NCI-H2227 (cell line): ENCODE measurements at regions not wholly inside any gene's neighbourhood (a gene's known extent, or its start where the extent isn't known, plus 50 kb on each side); places are given as distances from the start of the nearest gene placed in this dataset.

Experiments
- DNase-seq: peaks from one replicate; lab custom pipeline; 2025; ENCODE audit not compliant: unreplicated experiment; lab: John Stamatoyannopoulos, UW

GRCh38 chr4:33349376-33349775, 2629.2 kb downstream of the PCDH7 start:
- DNase-seq, result no peak

- DNase-seq, result no peak
These were observed 2637.0 kb downstream of the PCDH7 start for GRCh38 chr4:33357121-33357520.

GRCh38 chr4:33369446-33369845, 2649.3 kb downstream of the PCDH7 start:
- no peak for DNase-seq

GRCh38 chr4:33381816-33382215, 2661.6 kb downstream of the PCDH7 start:
- DNase-seq, result no peak

- no peak for DNase-seq
These were observed 2666.6 kb downstream of the PCDH7 start for GRCh38 chr4:33386764-33387163.

- no peak for DNase-seq
These were observed 2670.8 kb downstream of the PCDH7 start for GRCh38 chr4:33390976-33391375.

- no peak for DNase-seq
These were observed 2675.7 kb downstream of the PCDH7 start for GRCh38 chr4:33395731-33396485.

GRCh38 chr4:33400504-33400903, 2680.3 kb downstream of the PCDH7 start:
- no peak for DNase-seq

- no peak for DNase-seq
These were observed 2687.3 kb downstream of the PCDH7 start for GRCh38 chr4:33407496-33407895.

GRCh38 chr4:33411182-33411581, 2691.0 kb downstream of the PCDH7 start:
- DNase-seq, result no peak

- DNase-seq, result no peak
These were observed 2701.7 kb downstream of the PCDH7 start for GRCh38 chr4:33421887-33422286.

GRCh38 chr4:33422656-33423055, 2702.5 kb downstream of the PCDH7 start:
- DNase-seq, result no peak

GRCh38 chr4:33425936-33426335, 2705.8 kb downstream of the PCDH7 start:
- no peak for DNase-seq

- DNase-seq, result no peak
These were observed 2707.5 kb downstream of the PCDH7 start for GRCh38 chr4:33427676-33428075.

- no peak for DNase-seq
These were observed 2709.8 kb downstream of the PCDH7 start for GRCh38 chr4:33429971-33430370.

- DNase-seq, result no peak
These were observed 2717.2 kb downstream of the PCDH7 start for GRCh38 chr4:33437406-33437805.

GRCh38 chr4:33446953-33447352, 2726.8 kb downstream of the PCDH7 start:
- DNase-seq, result no peak

- DNase-seq, result no peak
These were observed 2728.8 kb downstream of the PCDH7 start for GRCh38 chr4:33448948-33449347.

- no peak for DNase-seq
These were observed 2733.3 kb downstream of the PCDH7 start for GRCh38 chr4:33453436-33453835.

GRCh38 chr4:33453916-33454315, 2733.7 kb downstream of the PCDH7 start:
- DNase-seq, result no peak

- no peak for DNase-seq
These were observed 2745.4 kb downstream of the PCDH7 start for GRCh38 chr4:33465565-33465964.

GRCh38 chr4:33467291-33467690, 2747.1 kb downstream of the PCDH7 start:
- no peak for DNase-seq

GRCh38 chr4:33470805-33471204, 2750.6 kb downstream of the PCDH7 start:
- no peak for DNase-seq
